HUDEP-2 (cell line): ENCODE measurements at regions not wholly inside any gene's neighbourhood (a gene's known extent, or its start where the extent isn't known, plus 50 kb on each side); places are given as distances from the start of the nearest gene placed in this dataset.

Experiments
- DNase-seq, 76 experiments: peaks; one replicate each; lab custom pipeline; 2025; ENCODE audit not compliant: unreplicated experiment in 76 of 76; lab: John Stamatoyannopoulos, UW

GRCh38 chr1:199149591-199149990, 510.8 kb downstream of the PTPRC start:
- no peak for DNase-seq

GRCh38 chr1:199150756-199151155, 511.9 kb downstream of the PTPRC start:
- no peak for DNase-seq

GRCh38 chr1:199151634-199152425, 513.0 kb downstream of the PTPRC start:
- DNase-seq = no peak

GRCh38 chr1:199152676-199153075, 513.8 kb downstream of the PTPRC start:
- DNase-seq = no peak

GRCh38 chr1:199155166-199156019, 516.6 kb downstream of the PTPRC start:
- DNase-seq = no peak

GRCh38 chr1:199157494-199157893, 518.7 kb downstream of the PTPRC start:
- DNase-seq = no peak

- no peak for DNase-seq
Measured at GRCh38 chr1:199160521-199161318, 521.9 kb downstream of the PTPRC start.

GRCh38 chr1:199161319-199161680, 522.5 kb downstream of the PTPRC start:
- no peak for DNase-seq

GRCh38 chr1:199161766-199162303, 523.0 kb downstream of the PTPRC start:
- DNase-seq = no peak

GRCh38 chr1:199163267-199163666, 524.4 kb downstream of the PTPRC start:
- DNase-seq = no peak

GRCh38 chr1:199163670-199164069, 524.8 kb downstream of the PTPRC start:
- DNase-seq = no peak

- no peak for DNase-seq
Measured at GRCh38 chr1:199167460-199167859, 528.6 kb downstream of the PTPRC start.

GRCh38 chr1:199168888-199169585, 530.2 kb downstream of the PTPRC start:
- no peak for DNase-seq

- no peak for DNase-seq
Measured at GRCh38 chr1:199170711-199171110, 531.9 kb downstream of the PTPRC start.

- no peak for DNase-seq
Measured at GRCh38 chr1:199172171-199173124, 533.6 kb downstream of the PTPRC start.

- no peak for DNase-seq
Measured at GRCh38 chr1:199173356-199173755, 534.5 kb downstream of the PTPRC start.

- DNase-seq = no peak
Measured at GRCh38 chr1:199174336-199174735, 535.5 kb downstream of the PTPRC start.

GRCh38 chr1:199176713-199177112, 537.9 kb downstream of the PTPRC start:
- DNase-seq = no peak

- DNase-seq = no peak
Measured at GRCh38 chr1:199177241-199177640, 538.4 kb downstream of the PTPRC start.
